Esophagus squamous epithelium (tissue), 4 donors: ENCODE measurements at regions not wholly inside any gene's neighbourhood (a gene's known extent, or its start where the extent isn't known, plus 50 kb on each side); places are given as distances from the start of the nearest gene placed in this dataset.

Experiments used
- POLR2A ChIP-seq, 4 donors: fragments of 450-650 bp; IDR thresholded peaks; one replicate each; pipeline ENCODE4 v1.6.1; 2017; ENCODE audit warnings: antibody characterized with exemption in 4 of 4, mild to moderate bottlenecking in 4 of 4, moderate library complexity in 3 of 4
- TF ChIP-seq, protein P1 (sequence below), 6 experiments: fragments of 450-650 bp in 4 of 6; fragments of 200-600 bp in 2 of 6; sonication (generic) in 2 of 6; IDR thresholded peaks; one replicate each; pipeline ENCODE4 v1.5.1; 2016 to 2019; ENCODE audit warnings: antibody characterized with exemption in 6 of 6, mild to moderate bottlenecking in 4 of 6, moderate library complexity in 4 of 6

DNA sequence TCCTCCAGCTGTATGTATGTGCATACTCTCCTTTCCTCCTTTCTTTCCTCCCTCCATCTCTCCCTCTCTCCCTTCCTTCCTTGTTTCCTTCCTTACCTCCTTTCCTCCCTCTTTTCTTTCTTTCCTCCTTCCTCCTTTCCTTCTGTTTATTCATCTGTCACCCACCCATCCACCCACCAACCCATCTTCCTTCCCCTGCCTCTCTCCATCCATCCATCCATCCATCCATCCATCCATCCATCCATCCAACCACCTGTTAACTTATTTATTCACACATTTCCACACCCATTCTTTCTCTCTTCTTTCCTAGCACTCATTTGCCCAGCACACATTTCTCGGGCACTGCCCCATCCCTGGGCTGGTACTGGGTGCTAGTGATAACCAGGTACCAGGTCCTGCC, 443.9 kb downstream of the MIAT start:
- TF ChIP-seq, protein P1, sequence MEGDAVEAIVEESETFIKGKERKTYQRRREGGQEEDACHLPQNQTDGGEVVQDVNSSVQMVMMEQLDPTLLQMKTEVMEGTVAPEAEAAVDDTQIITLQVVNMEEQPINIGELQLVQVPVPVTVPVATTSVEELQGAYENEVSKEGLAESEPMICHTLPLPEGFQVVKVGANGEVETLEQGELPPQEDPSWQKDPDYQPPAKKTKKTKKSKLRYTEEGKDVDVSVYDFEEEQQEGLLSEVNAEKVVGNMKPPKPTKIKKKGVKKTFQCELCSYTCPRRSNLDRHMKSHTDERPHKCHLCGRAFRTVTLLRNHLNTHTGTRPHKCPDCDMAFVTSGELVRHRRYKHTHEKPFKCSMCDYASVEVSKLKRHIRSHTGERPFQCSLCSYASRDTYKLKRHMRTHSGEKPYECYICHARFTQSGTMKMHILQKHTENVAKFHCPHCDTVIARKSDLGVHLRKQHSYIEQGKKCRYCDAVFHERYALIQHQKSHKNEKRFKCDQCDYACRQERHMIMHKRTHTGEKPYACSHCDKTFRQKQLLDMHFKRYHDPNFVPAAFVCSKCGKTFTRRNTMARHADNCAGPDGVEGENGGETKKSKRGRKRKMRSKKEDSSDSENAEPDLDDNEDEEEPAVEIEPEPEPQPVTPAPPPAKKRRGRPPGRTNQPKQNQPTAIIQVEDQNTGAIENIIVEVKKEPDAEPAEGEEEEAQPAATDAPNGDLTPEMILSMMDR (IDR thresholded peaks at IDR 0.05): no peak
- no peak for TF ChIP-seq POLR2A (IDR thresholded peaks at IDR 0.05)
